Breast epithelium (tissue), 4 donors: ENCODE measurements at regions not wholly inside any gene's neighbourhood (a gene's known extent, or its start where the extent isn't known, plus 50 kb on each side); places are given as distances from the start of the nearest gene placed in this dataset.
"Not testable (repeated sequence)": the region's sequence is repeated elsewhere in the genome, so short reads cannot be mapped to it uniquely, and the experiment has no call there.

Source experiments
- DNase-seq, 2 donors: peaks; one replicate each; pipeline ENCODE4 v3.0.0-alpha.2; 2019; ENCODE audit warnings: low spot score in 2 of 2
- H3K27ac ChIP-seq, 2 donors: fragments of 200-600 bp; sonication (generic) in 1 of 2; one replicate each; pipeline ENCODE4 v1.5.1; 2016 to 2019; ENCODE audit warnings: mild to moderate bottlenecking in 1 of 2
- H3K27me3 ChIP-seq, 2 donors: fragments of 200-600 bp; sonication (generic) in 1 of 2; one replicate each; pipeline versions ENCODE4 v1.5.1 to v1.6.0; 2017 to 2019; ENCODE audit warnings: control low read depth in 1 of 2, mild to moderate bottlenecking in 1 of 2
- H3K36me3 ChIP-seq: fragments of 200-600 bp; one replicate; pipeline ENCODE4 v1.5.1; 2019
- H3K4me1 ChIP-seq, 2 donors: fragments of 200-600 bp; sonication (generic); one replicate each; pipeline ENCODE4 v1.5.1; 2016 to 2019; ENCODE audit warnings: control low read depth in 1 of 2
- H3K4me3 ChIP-seq, 3 donors: fragments of 200-600 bp; sonication (generic); 1 replicate in 2 of 3; 2 replicates in 1 of 3; pipeline ENCODE4 v1.5.1; 2016 to 2019; ENCODE audit warnings: mild to moderate bottlenecking in 3 of 3, moderate library complexity in 2 of 3
- H3K9me3 ChIP-seq, 2 donors: fragments of 200-600 bp; sonication (generic) in 1 of 2; one replicate each; pipeline ENCODE4 v1.5.1; 2016 to 2019; ENCODE audit warnings: control low read depth in 1 of 2
- POLR2A ChIP-seq: fragments of 450-650 bp; IDR thresholded peaks from one replicate; pipeline ENCODE4 v1.6.1; 2016; ENCODE audit warnings: antibody characterized with exemption, mild to moderate bottlenecking, moderate library complexity
- POLR2AphosphoS5 ChIP-seq, 3 donors: sonication (generic); formaldehyde crosslinking; IDR thresholded peaks; one replicate each; pipeline ENCODE4 v1.6.1; 2017; ENCODE audit warnings: antibody characterized with exemption in 3 of 3
- intact Hi-C: fragments of 100-400 bp; cut with DNase I; formaldehyde crosslinking; loops from one replicate; pipeline ENCODE4 v1.15.1; 2023; ENCODE audit warnings: low total_unique reads
- TF ChIP-seq, protein P1 (sequence below), 3 donors: fragments of 450-650 bp; IDR thresholded peaks; one replicate each; pipeline ENCODE4 v1.5.1; 2016 to 2017; ENCODE audit warnings: antibody characterized with exemption in 3 of 3, mild to moderate bottlenecking in 3 of 3, moderate library complexity in 3 of 3

GRCh38 chr16:73101568-73101967 is 53.6 kb upstream of the ZFHX3 start:
- Histone ChIP-seq H3K4me3 (no peak overlapping the region), H3K9me3 (no peaks in the 10 kb centered on the region), H3K4me1 (no peaks in the 10 kb centered on the region), H3K27ac (no peak overlapping the region), H3K36me3 (no peaks in the 10 kb centered on the region), H3K27me3 (peaks cover 0 to 5% of the 10 kb centered on the region in 2 donors)
- DNase-seq: no peak
- intact Hi-C loops: no loop called here
- TF ChIP-seq POLR2A: no peak
- TF ChIP-seq POLR2AphosphoS5 (IDR thresholded peaks at IDR 0.05): no peak
- TF ChIP-seq, protein P1, sequence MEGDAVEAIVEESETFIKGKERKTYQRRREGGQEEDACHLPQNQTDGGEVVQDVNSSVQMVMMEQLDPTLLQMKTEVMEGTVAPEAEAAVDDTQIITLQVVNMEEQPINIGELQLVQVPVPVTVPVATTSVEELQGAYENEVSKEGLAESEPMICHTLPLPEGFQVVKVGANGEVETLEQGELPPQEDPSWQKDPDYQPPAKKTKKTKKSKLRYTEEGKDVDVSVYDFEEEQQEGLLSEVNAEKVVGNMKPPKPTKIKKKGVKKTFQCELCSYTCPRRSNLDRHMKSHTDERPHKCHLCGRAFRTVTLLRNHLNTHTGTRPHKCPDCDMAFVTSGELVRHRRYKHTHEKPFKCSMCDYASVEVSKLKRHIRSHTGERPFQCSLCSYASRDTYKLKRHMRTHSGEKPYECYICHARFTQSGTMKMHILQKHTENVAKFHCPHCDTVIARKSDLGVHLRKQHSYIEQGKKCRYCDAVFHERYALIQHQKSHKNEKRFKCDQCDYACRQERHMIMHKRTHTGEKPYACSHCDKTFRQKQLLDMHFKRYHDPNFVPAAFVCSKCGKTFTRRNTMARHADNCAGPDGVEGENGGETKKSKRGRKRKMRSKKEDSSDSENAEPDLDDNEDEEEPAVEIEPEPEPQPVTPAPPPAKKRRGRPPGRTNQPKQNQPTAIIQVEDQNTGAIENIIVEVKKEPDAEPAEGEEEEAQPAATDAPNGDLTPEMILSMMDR (IDR thresholded peaks at IDR 0.05): no peak

DNA sequence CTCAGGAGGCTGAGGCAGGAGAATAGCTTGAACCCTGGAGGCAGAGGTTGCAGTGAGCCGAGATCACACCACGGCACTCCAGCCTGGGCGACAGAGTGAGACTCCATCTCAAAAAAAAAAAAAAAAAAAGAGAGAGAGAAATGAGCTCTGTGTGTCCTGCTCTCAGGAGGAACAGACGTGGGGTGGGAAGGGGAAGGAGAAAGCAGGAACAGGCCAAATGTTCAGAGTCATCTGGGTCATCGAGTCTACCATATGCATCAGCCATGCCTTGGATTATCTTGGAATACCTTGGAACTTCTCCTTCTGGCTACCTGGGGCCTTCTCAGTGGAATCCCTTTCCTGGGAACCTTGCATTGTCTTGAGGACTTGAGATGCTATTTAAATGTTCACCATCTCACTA is 51.7 kb upstream of the ZFHX3 start:
- H3K4me3 ChIP-seq, H3K36me3 ChIP-seq, H3K4me1 ChIP-seq, H3K27ac ChIP-seq, H3K27me3 ChIP-seq, H3K9me3 ChIP-seq, DNase-seq, intact Hi-C loops: not testable (repeated sequence)
